GM18502 (cell line): ENCODE measurements at regions not wholly inside any gene's neighbourhood (a gene's known extent, or its start where the extent isn't known, plus 50 kb on each side); places are given as distances from the start of the nearest gene placed in this dataset.
A peak's percentile ranks its signal among the peaks of the same experiment; 100 is the strongest.
"Not testable (repeated sequence)": the region's sequence is repeated elsewhere in the genome, so short reads cannot be mapped to it uniquely, and the experiment has no call there.

Source experiments
- ATAC-seq: cut with Tn5 transposase; IDR thresholded peaks from one replicate; pipeline ENCODE4 v1.9.1; 2021; ENCODE audit warnings: mild to moderate bottlenecking; ENCODE audit not compliant: unreplicated experiment, poor library complexity

GRCh38 chr3:161682715-161683114 is 186.1 kb downstream of the OTOL1 start:
- peak; percentile 54 for ATAC-seq

GRCh38 chr3:161689584-161690298 is 193.1 kb downstream of the OTOL1 start:
- ATAC-seq, result no peak

DNA sequence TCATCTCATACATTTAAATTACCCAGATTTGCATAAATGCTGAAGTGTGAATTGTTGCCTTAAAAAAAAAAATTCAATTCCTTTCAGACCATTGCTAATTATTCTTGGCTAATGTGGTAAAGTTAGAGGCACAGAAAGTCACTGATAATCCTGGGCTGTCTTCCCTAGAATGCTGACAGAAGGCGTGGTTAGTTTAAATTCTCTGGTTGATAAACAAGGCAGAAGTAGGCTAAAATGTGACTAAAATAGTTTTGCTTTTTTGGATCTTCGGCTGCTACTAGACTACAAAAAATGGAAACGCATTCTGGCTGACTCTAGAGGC is 193.7 kb downstream of the OTOL1 start:
- no peak for ATAC-seq

DNA sequence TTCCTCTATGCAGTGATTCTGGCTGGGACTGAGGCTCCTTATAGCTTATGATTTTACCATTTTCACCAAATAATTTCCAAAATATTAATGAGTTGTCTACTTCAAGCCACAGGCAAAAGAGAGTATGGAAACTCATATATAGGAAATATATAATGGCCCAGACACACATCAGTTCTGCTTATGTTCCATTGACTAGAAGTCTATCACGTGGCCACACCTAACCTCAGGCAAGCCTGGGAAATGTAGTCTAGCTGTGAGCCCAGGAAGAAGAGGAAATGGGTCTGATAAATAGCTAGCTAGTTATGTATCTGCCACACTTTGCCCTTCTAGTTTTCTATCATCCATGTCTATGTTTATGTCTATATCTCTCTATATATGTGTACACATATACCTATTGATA is 195.1 kb downstream of the OTOL1 start:
- no peak for ATAC-seq

DNA sequence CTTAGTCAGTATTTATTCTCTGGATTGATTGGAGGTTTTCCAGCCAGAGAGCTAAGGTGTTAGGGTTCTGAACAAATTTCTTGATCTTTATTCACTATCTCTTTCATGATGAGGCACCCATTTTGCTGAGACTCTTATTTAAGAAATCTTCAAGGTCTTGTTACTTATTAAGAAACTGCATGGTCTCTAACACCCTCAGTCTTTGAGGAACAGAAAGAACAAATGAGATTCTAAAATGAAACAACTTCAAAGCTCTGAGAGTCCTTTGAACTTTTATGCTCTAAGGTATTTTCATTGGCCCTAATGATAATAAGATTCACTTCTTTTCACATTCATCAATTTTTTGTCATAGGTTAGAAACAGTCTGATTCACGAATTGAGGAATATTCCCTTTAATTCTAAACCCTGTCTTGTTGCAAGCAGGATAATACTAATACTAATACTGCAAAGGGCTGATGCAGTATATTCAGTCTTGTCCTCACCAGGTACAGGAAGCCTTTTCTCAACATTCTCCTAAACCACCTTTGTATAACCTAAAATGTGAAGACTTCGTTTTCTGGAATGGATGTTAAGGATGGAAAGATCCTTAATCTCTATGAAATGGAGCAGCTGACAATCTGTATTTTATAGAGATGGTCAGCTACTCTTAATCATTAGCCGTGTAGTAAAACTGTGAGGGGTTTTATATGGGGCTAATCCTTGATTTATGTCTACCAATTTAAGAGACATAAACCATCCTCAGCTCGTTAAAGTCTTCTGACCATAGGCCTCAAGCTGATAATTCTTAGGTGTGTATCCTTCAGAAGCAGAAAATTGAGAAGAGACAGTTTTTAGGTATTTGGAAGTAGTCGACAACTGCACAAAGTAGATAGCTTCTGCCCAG is 198.3 kb downstream of the OTOL1 start:
- no peak for ATAC-seq

DNA sequence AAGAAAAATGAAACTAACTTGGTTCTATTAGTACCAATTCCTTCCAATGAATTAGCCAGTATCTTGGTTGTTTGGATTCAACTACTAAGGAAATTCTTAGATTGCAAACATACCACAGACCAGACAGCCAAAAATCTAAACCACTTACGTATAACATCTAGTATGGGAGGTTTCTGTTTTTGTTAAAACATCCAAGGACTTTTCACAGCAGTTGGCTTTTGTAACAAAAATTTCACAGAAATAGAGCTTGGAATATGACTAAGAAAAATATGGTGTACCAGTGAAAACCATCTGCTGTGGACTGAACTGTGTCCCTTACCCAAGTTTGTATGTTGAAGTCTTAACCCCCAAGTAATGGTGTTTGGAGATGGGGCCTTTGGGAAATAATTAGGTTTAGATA is 199.2 kb downstream of the OTOL1 start:
- ATAC-seq, result no peak

GRCh38 chr3:161700998-161701397 is 204.4 kb downstream of the OTOL1 start:
- ATAC-seq, result peak; percentile 86

DNA sequence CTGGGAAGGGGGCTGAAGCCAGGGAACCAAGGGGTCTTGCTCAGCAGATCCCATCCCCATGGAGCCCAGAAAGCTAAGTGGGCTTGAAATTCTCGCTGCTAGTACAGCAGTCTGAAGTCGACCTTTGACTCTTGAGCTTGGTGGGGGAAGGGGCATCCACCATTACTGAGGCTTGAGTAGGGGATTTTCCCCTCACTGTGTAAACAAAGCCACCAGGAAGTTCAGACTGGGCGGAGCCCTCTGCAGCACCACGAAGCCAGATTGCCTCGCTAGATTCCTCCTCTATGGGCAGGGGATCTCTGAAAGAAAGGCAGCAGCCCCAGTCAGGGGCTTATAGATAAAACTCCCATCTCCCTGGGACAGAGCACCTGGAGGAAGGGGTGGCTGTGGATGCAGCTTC is 210.6 kb downstream of the OTOL1 start:
- not testable (repeated sequence) for ATAC-seq

- ATAC-seq, result no peak
These were observed 217.1 kb downstream of the OTOL1 start for GRCh38 chr3:161713731-161714130.

GRCh38 chr3:161731968-161732367 is 235.4 kb downstream of the OTOL1 start:
- ATAC-seq, result no peak

- no peak for ATAC-seq
These were observed 240.6 kb downstream of the OTOL1 start for GRCh38 chr3:161737171-161737570.

GRCh38 chr3:161740421-161740820 is 243.8 kb downstream of the OTOL1 start:
- ATAC-seq, result no peak

- ATAC-seq, result no peak
These were observed 247.8 kb downstream of the OTOL1 start for GRCh38 chr3:161744366-161744765.

GRCh38 chr3:161745741-161746140 is 249.1 kb downstream of the OTOL1 start:
- ATAC-seq, result no peak

GRCh38 chr3:161748049-161748448 is 251.4 kb downstream of the OTOL1 start:
- no peak for ATAC-seq

DNA sequence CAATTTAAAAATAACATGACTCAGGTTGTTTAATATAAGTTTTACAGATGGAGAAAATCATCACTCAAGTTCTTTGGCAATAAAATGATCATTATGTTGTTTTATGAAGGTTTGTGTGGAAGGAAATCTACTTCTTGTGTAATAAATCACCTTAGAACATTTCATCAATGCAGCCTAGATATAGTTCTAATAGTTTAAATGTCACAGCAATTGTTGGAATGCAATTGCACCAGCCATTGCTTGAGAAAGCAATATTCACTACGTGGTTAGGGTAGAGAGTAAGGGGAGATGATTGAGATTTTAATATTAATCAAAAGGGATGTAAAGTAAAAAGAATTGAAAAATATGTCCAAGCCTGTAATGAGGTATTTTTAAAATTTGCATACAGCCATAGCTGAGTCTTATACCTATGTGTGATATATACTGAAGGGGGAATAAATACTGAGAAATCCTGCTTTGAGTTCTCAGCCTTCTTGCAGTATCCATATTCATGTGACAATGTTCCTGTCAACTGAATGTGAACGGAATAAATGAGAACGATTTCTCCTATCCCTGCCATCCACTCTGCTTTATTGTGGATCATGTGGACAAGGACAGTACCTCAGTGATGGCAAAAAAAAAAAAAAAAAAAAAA is 257.9 kb downstream of the OTOL1 start:
- no peak for ATAC-seq

- no peak for ATAC-seq
These were observed 262.8 kb downstream of the OTOL1 start for GRCh38 chr3:161759444-161759843.

- no peak for ATAC-seq
These were observed 269.7 kb downstream of the OTOL1 start for GRCh38 chr3:161766331-161766730.

- ATAC-seq, result peak; percentile 87
These were observed 274.1 kb downstream of the OTOL1 start for GRCh38 chr3:161770484-161771386.

- ATAC-seq, result no peak
These were observed 284.8 kb downstream of the OTOL1 start for GRCh38 chr3:161781381-161781780.
